ENCODE measurements at regions not wholly inside any gene's neighbourhood (a gene's known extent, or its start where the extent isn't known, plus 50 kb on each side); places are given as distances from the start of the nearest gene placed in this dataset.

- Histone ChIP-seq H3K4me1 (ENCODE audit: low read depth) (no peaks in the 10 kb centered on the region), H3K4me3 (no peak overlapping the region), H3K36me3 (ENCODE audit: low read depth) (no peaks in the 10 kb centered on the region), H3K9me3 (no peaks in the 10 kb centered on the region)
- DNase-seq (no peak), ATAC-seq (no peak)
- intact Hi-C loops (cut with DNase I, micrococcal nuclease), result no loop called here
- no peak for TF ChIP-seq CTCF (IDR thresholded peaks at IDR 0.05)
Measured at GRCh38 chr17:74031316-74032090, 172.0 kb upstream of the RPL38 start.

GRCh38 chr17:74032222-74032621 lies 171.3 kb upstream of the RPL38 start:
- Histone ChIP-seq H3K36me3 (ENCODE audit: low read depth) (no peaks in the 10 kb centered on the region), H3K4me1 (ENCODE audit: low read depth) (no peaks in the 10 kb centered on the region), H3K9me3 (no peaks in the 10 kb centered on the region), H3K4me3 (no peak overlapping the region)
- intact Hi-C loops (cut with DNase I, micrococcal nuclease), result no loop called here
- ATAC-seq, result no peak
- DNase-seq, result no peak
- no peak for TF ChIP-seq CTCF (IDR thresholded peaks at IDR 0.05)

- Histone ChIP-seq H3K36me3 (ENCODE audit: low read depth) (no peaks in the 10 kb centered on the region), H3K4me1 (ENCODE audit: low read depth) (no peaks in the 10 kb centered on the region), H3K4me3 (no peak overlapping the region), H3K9me3 (no peaks in the 10 kb centered on the region)
- peak in 1 of 3 donors; percentile 21 for DNase-seq
- TF ChIP-seq CTCF (IDR thresholded peaks at IDR 0.05), result no peak
- ATAC-seq, result peak; percentile 19
- intact Hi-C loops (cut with DNase I, micrococcal nuclease), result no loop called here
Measured at GRCh38 chr17:74037320-74037719, 166.2 kb upstream of the RPL38 start.

- H3K4me1 ChIP-seq (ENCODE audit: low read depth), result no peaks in the 10 kb centered on the region
- ATAC-seq, result no peak
- DNase-seq, result no peak
- H3K4me3 ChIP-seq, result no peak overlapping the region
- intact Hi-C loops (cut with DNase I, micrococcal nuclease), result no loop called here
- H3K9me3 ChIP-seq, result no peaks in the 10 kb centered on the region
- H3K36me3 ChIP-seq (ENCODE audit: low read depth), result no peaks in the 10 kb centered on the region
- TF ChIP-seq CTCF (IDR thresholded peaks at IDR 0.05), result no peak
Measured at GRCh38 chr17:74040291-74040690, 163.2 kb upstream of the RPL38 start.

- intact Hi-C loops (cut with DNase I, micrococcal nuclease), result no loop called here
- Histone ChIP-seq H3K9me3 (no peaks in the 10 kb centered on the region), H3K4me3 (no peak overlapping the region), H3K36me3 (ENCODE audit: low read depth) (no peaks in the 10 kb centered on the region), H3K4me1 (ENCODE audit: low read depth) (no peaks in the 10 kb centered on the region)
- ATAC-seq (no peak), DNase-seq (no peak)
- no peak for TF ChIP-seq CTCF (IDR thresholded peaks at IDR 0.05)
Measured at GRCh38 chr17:74040729-74041128, 162.7 kb upstream of the RPL38 start.
